HepG2 (cell line): ENCODE measurements at regions not wholly inside any gene's neighbourhood (a gene's known extent, or its start where the extent isn't known, plus 50 kb on each side); places are given as distances from the start of the nearest gene placed in this dataset.

Source experiments
- ATAC-seq: fragments of 200-7000 bp; cut with Tn5 transposase; 3 replicates; pipeline ENCODE4 v1.9.1; 2020; ENCODE audit warnings: mild to moderate bottlenecking, moderate library complexity
- BruUV-seq: library from RNA; stranded (reverse); fragments of 400-500 nt; replicated peaks from 2 replicates; lab custom pipeline; 2021; lab: Mats Ljungman, UMichigan
- CTCF ChIA-PET: fragments of 300-600 bp; formaldehyde crosslinking; extraction: SDS; loops from one replicate; lab custom pipeline; 2021; ENCODE audit warnings: low total read pairs, inconsistent platforms, low intra/inter-chr PET ratio; lab: Yijun Ruan, JAX
- POLR2A ChIA-PET: fragments of 350-600 bp; sonication (Branson Sonifier 250); formaldehyde crosslinking; loops from one replicate; lab custom pipeline; 2020; ENCODE audit warnings: antibody characterized with exemption, inconsistent platforms; lab: Yijun Ruan, JAX
- DNase-seq: peaks from one replicate; pipeline ENCODE4 v3.0.0-alpha.2; 2015; ENCODE audit warnings: low spot score
- FAIRE-seq: peaks from 3 replicates; lab custom pipeline; 2011; peaks lifted over from hg19 to GRCh38; lab: Jason Lieb, UNC
- H2AFZ ChIP-seq: one replicate; pipeline ENCODE4 v1.6.1; 2011; ENCODE audit warnings: low read length, inconsistent platforms
- H3K27ac ChIP-seq: fragments of 300-600 bp; 3 replicates; pipeline ENCODE4 v1.8.0; 2011; ENCODE audit warnings: mixed run types, mild to moderate bottlenecking, mixed read lengths, low read length, inconsistent platforms; ENCODE audit not compliant: insufficient read depth; ENCODE audit errors: extremely low read length
- H3K27me3 ChIP-seq, 2 experiments: fragments of 200-600 bp in 1 of 2; 2 replicates in 1 of 2; 3 replicates in 1 of 2; pipeline versions ENCODE4 v1.6.0 to v1.8.0; 2011; ENCODE audit warnings: low read length in 2 of 2, mild to moderate bottlenecking in 2 of 2, moderate library complexity in 2 of 2, inconsistent platforms in 1 of 2; ENCODE audit not compliant: insufficient read depth in 2 of 2, control insufficient read depth in 1 of 2
- H3K36me3 ChIP-seq, 2 experiments: fragments of 200-600 bp in 1 of 2; replicated peaks in 1 of 2; 2 replicates in 1 of 2; 3 replicates in 1 of 2; pipeline versions ENCODE4 v1.5.1 to v1.8.0; 2011; ENCODE audit warnings: low read length in 2 of 2, inconsistent platforms in 1 of 2; ENCODE audit not compliant: insufficient read depth in 2 of 2, control insufficient read depth in 1 of 2
- H3K4me1 ChIP-seq: 2 replicates; pipeline ENCODE4 v1.5.1; 2012; ENCODE audit warnings: low read length, inconsistent platforms; ENCODE audit not compliant: insufficient read depth
- H3K4me2 ChIP-seq: 2 replicates; pipeline ENCODE4 v1.6.0; 2011; ENCODE audit warnings: low read depth, low read length, inconsistent platforms
- H3K4me3 ChIP-seq, 3 experiments: fragments of 200-600 bp in 1 of 3; sonication (generic), shearing (Covaris generic) in 1 of 3; replicated peaks in 1 of 3; 2 replicates each; pipeline ENCODE4 v1.5.1; 2011 to 2016; ENCODE audit warnings: low read length in 3 of 3, inconsistent platforms in 2 of 3, low read depth in 2 of 3, mild to moderate bottlenecking in 2 of 3, control low read depth in 1 of 3, mixed read lengths in 1 of 3; ENCODE audit not compliant: insufficient read depth in 1 of 3
- H3K79me2 ChIP-seq: one replicate; pipeline ENCODE4 v1.6.1; 2011; ENCODE audit warnings: low read length, inconsistent platforms; ENCODE audit not compliant: insufficient read depth
- H3K9ac ChIP-seq: 2 replicates; pipeline ENCODE4 v1.6.0; 2011; ENCODE audit warnings: mild to moderate bottlenecking, low read depth, low read length, inconsistent platforms; ENCODE audit not compliant: insufficient read depth
- H3K9me3 ChIP-seq: 2 replicates; pipeline ENCODE4 v1.5.1; 2012; ENCODE audit warnings: mild to moderate bottlenecking, low read length
- H4K20me1 ChIP-seq: 2 replicates; pipeline ENCODE4 v1.6.0; 2011; ENCODE audit warnings: inconsistent platforms, mild to moderate bottlenecking, low read length, moderate library complexity; ENCODE audit not compliant: insufficient read depth
- ATF7 ChIP-seq, 2 experiments: fragments of 450-650 bp in 1 of 2; sonication (generic) in 1 of 2; formaldehyde crosslinking in 1 of 2; IDR thresholded peaks; 2 replicates each; pipeline versions ENCODE4 v1.4.0 to v1.6.1; 2016 to 2020; ENCODE audit warnings: antibody characterized with exemption in 1 of 2, mild to moderate bottlenecking in 1 of 2, missing genetic modification reagents in 1 of 2
- BRD4 ChIP-seq: sonication (generic); formaldehyde crosslinking; IDR thresholded peaks from 2 replicates; pipeline ENCODE4 v1.4.0; 2020; ENCODE audit warnings: missing genetic modification reagents
- CEBPB ChIP-seq: IDR thresholded peaks from 2 replicates; pipeline ENCODE4 v1.6.1; 2011; ENCODE audit warnings: low read depth, low read length, improper control_type of control experiment, borderline replicate concordance
- ETV6 ChIP-seq: sonication (generic); formaldehyde crosslinking; conservative IDR thresholded peaks from 2 replicates; pipeline ENCODE4 v1.4.0; 2020; ENCODE audit warnings: missing genetic modification reagents
- HNRNPK ChIP-seq: fragments of 200-400 bp; formaldehyde crosslinking; IDR thresholded peaks from 2 replicates; pipeline ENCODE4 v1.6.1; 2018; ENCODE audit warnings: low read length, low read depth, moderate library complexity, mild to moderate bottlenecking; ENCODE audit not compliant: poor library complexity, severe bottlenecking
- KLF6 ChIP-seq: IDR thresholded peaks from 2 replicates; pipeline ENCODE4 v1.8.0; 2016; ENCODE audit warnings: missing biosample characterization, missing genetic modification reagents
- POLR2AphosphoS2 ChIP-seq: IDR thresholded peaks from 2 replicates; pipeline ENCODE4 v1.6.1; 2011; ENCODE audit warnings: low read depth, low read length, improper control_type of control experiment
- SNAPC2 ChIP-seq: sonication (generic); formaldehyde crosslinking; IDR thresholded peaks from 2 replicates; pipeline ENCODE4 v1.8.1; 2022; ENCODE audit warnings: mild to moderate bottlenecking, missing genetic modification reagents
- SOX6 ChIP-seq, 2 experiments: fragments of 450-650 bp in 1 of 2; sonication (generic) in 1 of 2; formaldehyde crosslinking in 1 of 2; IDR thresholded peaks; 2 replicates each; pipeline versions ENCODE4 v1.4.0 to v1.6.1; 2017 to 2020; ENCODE audit warnings: antibody characterized with exemption in 1 of 2, mild to moderate bottlenecking in 1 of 2, missing genetic modification reagents in 1 of 2
- ZBTB20 ChIP-seq: sonication (generic); formaldehyde crosslinking; IDR thresholded peaks from 2 replicates; pipeline ENCODE4 v1.8.1; 2023; ENCODE audit warnings: missing genetic modification reagents, low read depth, mild to moderate bottlenecking, borderline replicate concordance
- ZNF260 ChIP-seq: sonication (generic); formaldehyde crosslinking; IDR thresholded peaks from 2 replicates; pipeline ENCODE4 v1.4.0; 2020; ENCODE audit warnings: missing genetic modification reagents, low read depth, mild to moderate bottlenecking, borderline replicate concordance
- ZNF30 ChIP-seq: sonication (generic); formaldehyde crosslinking; IDR thresholded peaks from 2 replicates; pipeline ENCODE4 v1.5.0; 2020; ENCODE audit warnings: mild to moderate bottlenecking, missing genetic modification reagents
- ZNF335 ChIP-seq: sonication (generic); formaldehyde crosslinking; IDR thresholded peaks from 2 replicates; pipeline ENCODE4 v1.4.0; 2020; ENCODE audit warnings: missing genetic modification reagents
- ZNF780A ChIP-seq: sonication (generic); formaldehyde crosslinking; IDR thresholded peaks from 2 replicates; pipeline ENCODE4 v1.8.0; 2022; ENCODE audit warnings: mild to moderate bottlenecking, missing genetic modification reagents, moderate library complexity
- ZNF790 ChIP-seq: sonication (generic); formaldehyde crosslinking; IDR thresholded peaks from 2 replicates; pipeline ENCODE4 v1.8.0; 2022; ENCODE audit warnings: missing genetic modification reagents, mild to moderate bottlenecking, borderline replicate concordance
- ZZZ3 ChIP-seq: sonication (generic); formaldehyde crosslinking; IDR thresholded peaks from 2 replicates; pipeline ENCODE4 v1.4.0; 2020; ENCODE audit warnings: missing genetic modification reagents, mild to moderate bottlenecking, borderline replicate concordance
- WGBS: methylation state at CpG from one replicate; pipeline ENCODE4 v1.1.6; 2017; ENCODE audit warnings: low lambda C conversion rate; 5-methylcytosine and 5-hydroxymethylcytosine counted together
- in situ Hi-C: cut with HindIII; loops from 2 replicates; pipeline ENCODE4 v1.10.0; 2017; ENCODE audit warnings: low pct_unique_long_range_greater_than_20kb; ENCODE audit not compliant: extremely low pct_ligation_motif_present
- intact Hi-C: fragments of 100-400 bp; cut with micrococcal nuclease; formaldehyde crosslinking; loops from one replicate; pipeline ENCODE4 v1.10.0; 2022; ENCODE audit not compliant: unreplicated experiment
- TF ChIP-seq, protein P1 (sequence below): sonication (generic); formaldehyde crosslinking; IDR thresholded peaks from 2 replicates; pipeline ENCODE4 v1.5.0; 2020; ENCODE audit warnings: mild to moderate bottlenecking, missing genetic modification reagents
- TF ChIP-seq, protein P2 (sequence below): sonication (generic); formaldehyde crosslinking; IDR thresholded peaks from 2 replicates; pipeline ENCODE4 v1.5.1; 2020; ENCODE audit warnings: mild to moderate bottlenecking, missing genetic modification reagents

DNA sequence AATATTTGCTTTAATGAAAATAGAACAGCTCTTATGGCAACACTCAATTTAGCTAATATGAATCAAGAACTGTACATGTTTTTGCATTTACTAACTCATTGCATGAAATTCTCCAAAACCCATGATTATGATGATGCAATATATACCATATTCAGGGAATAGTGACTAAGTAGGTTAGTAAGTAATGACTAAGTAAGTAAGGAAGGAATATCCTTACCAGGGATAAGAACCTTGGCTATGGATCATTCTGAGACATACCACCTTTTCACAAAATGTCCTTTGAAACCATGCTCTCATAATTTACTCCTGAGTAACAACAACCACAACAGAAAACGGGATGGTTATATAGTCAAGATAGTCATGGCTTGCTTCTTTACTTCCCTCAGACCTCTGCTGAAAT is 1513.0 kb downstream of the STIM2 start:
- Histone ChIP-seq H3K9me3 (peaks cover 69% of the 10 kb centered on the region), H3K36me3 (no peaks in the 10 kb centered on the region), H3K27ac (no peak overlapping the region), H3K4me2 (no peak overlapping the region), H2AFZ (no peak overlapping the region), H3K9ac (no peak overlapping the region), H3K4me1 (no peaks in the 10 kb centered on the region), H4K20me1 (no peaks in the 10 kb centered on the region), H3K27me3 (no peaks in the 10 kb centered on the region), H3K79me2 (no peaks in the 10 kb centered on the region), H3K4me3 (no peak overlapping the region)
- ChIA-PET POLR2A (no interaction called here), CTCF (no interaction called here)
- TF ChIP-seq ZNF790 (CRISPR knock-in tag): no peak
- no peak for TF ChIP-seq POLR2AphosphoS2
- TF ChIP-seq SOX6 (IDR thresholded peaks at IDR 0.05): no peak
- TF ChIP-seq SOX6 (CRISPR knock-in tag; IDR thresholded peaks at IDR 0.05): no peak
- TF ChIP-seq BRD4 (CRISPR knock-in tag): no peak
- TF ChIP-seq ZNF30: no peak
- no peak for TF ChIP-seq ETV6 (CRISPR knock-in tag)
- TF ChIP-seq ATF7 (IDR thresholded peaks at IDR 0.05): peak; percentile 73
- no peak for TF ChIP-seq ATF7 (CRISPR knock-in tag; IDR thresholded peaks at IDR 0.05)
- no peak for TF ChIP-seq ZNF780A (CRISPR knock-in tag)
- TF ChIP-seq, protein P1, sequence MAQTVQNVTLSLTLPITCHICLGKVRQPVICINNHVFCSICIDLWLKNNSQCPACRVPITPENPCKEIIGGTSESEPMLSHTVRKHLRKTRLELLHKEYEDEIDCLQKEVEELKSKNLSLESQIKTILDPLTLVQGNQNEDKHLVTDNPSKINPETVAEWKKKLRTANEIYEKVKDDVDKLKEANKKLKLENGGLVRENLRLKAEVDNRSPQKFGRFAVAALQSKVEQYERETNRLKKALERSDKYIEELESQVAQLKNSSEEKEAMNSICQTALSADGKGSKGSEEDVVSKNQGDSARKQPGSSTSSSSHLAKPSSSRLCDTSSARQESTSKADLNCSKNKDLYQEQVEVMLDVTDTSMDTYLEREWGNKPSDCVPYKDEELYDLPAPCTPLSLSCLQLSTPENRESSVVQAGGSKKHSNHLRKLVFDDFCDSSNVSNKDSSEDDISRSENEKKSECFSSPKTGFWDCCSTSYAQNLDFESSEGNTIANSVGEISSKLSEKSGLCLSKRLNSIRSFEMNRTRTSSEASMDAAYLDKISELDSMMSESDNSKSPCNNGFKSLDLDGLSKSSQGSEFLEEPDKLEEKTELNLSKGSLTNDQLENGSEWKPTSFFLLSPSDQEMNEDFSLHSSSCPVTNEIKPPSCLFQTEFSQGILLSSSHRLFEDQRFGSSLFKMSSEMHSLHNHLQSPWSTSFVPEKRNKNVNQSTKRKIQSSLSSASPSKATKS: no peak
- no peak for TF ChIP-seq ZZZ3 (CRISPR knock-in tag)
- no peak for TF ChIP-seq KLF6 (CRISPR knock-in tag)
- no peak for TF ChIP-seq ZNF260 (CRISPR knock-in tag)
- TF ChIP-seq, protein P2, sequence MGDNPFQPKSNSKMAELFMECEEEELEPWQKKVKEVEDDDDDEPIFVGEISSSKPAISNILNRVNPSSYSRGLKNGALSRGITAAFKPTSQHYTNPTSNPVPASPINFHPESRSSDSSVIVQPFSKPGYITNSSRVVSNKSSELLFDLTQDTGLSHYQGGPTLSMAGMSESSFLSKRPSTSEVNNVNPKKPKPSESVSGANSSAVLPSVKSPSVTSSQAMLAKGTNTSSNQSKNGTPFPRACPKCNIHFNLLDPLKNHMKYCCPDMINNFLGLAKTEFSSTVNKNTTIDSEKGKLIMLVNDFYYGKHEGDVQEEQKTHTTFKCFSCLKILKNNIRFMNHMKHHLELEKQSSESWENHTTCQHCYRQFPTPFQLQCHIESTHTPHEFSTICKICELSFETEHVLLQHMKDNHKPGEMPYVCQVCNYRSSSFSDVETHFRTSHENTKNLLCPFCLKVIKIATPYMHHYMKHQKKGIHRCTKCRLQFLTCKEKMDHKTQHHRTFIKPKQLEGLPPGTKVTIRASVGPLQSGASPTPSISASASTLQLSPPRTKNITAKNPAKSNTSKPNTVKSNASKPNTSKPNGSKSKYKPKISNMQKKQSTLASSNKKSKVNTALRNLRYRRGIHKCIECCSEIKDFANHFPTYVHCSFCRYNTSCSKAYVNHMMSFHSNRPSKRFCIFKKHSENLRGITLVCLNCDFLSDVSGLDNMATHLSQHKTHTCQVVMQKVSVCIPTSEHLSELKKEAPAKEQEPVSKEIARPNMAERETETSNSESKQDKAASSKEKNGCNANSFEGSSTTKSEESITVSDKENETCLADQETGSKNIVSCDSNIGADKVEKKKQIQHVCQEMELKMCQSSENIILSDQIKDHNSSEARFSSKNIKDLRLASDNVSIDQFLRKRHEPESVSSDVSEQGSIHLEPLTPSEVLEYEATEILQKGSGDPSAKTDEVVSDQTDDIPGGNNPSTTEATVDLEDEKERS (CRISPR knock-in tag): no peak
- peak; percentile 60; the same call in 1 of the 2 replicates for TF ChIP-seq CEBPB
- TF ChIP-seq HNRNPK: no peak
- TF ChIP-seq ZNF335 (CRISPR knock-in tag): no peak
- no peak for TF ChIP-seq ZBTB20 (CRISPR knock-in tag)
- TF ChIP-seq SNAPC2: no peak
- intact Hi-C loops (no loop called here), in situ Hi-C loops (no loop called here)
- DNase-seq (no peak), FAIRE-seq (no peak), ATAC-seq (no peak)
- BruUV-seq: no TSS peak
- 0% methylated on average over 1 of the region's 1 CpG for WGBS
